ENCODE measurements at regions not wholly inside any gene's neighbourhood (a gene's known extent, or its start where the extent isn't known, plus 50 kb on each side); places are given as distances from the start of the nearest gene placed in this dataset.

- H3K4me3 ChIP-seq = no peak overlapping the region
- no peak for TF ChIP-seq CTCF (IDR thresholded peaks at IDR 0.05; ENCODE audit: borderline replicate concordance)
- no peak for DNase-seq
- no peaks in the 10 kb centered on the region for H3K27me3 ChIP-seq (ENCODE audit: low read depth)
- intact Hi-C loops (cut with micrococcal nuclease) = no loop called here
- no peaks in the 10 kb centered on the region for H3K9me3 ChIP-seq (replicated peaks)
- peaks cover 28% of the 10 kb centered on the region for H3K4me1 ChIP-seq
- H3K27ac ChIP-seq (replicated peaks) = no peak overlapping the region
- no peaks in the 10 kb centered on the region for H3K36me3 ChIP-seq
Measured at GRCh38 chr11:92771701-92772100, 197.8 kb upstream of the MTNR1B start.

GRCh38 chr11:92775003-92775676 lies 194.3 kb upstream of the MTNR1B start:
- TF ChIP-seq CTCF (IDR thresholded peaks at IDR 0.05; ENCODE audit: borderline replicate concordance) = no peak

GRCh38 chr11:92776676-92777075 lies 192.8 kb upstream of the MTNR1B start:
- DNase-seq = peak; percentile 16
- Histone ChIP-seq H3K27ac (replicated peaks) (no peak overlapping the region), H3K27me3 (ENCODE audit: low read depth) (peaks cover 22% of the 10 kb centered on the region), H3K36me3 (no peaks in the 10 kb centered on the region), H3K4me1 (peaks cover 9% of the 10 kb centered on the region), H3K9me3 (replicated peaks) (no peaks in the 10 kb centered on the region), H3K4me3 (no peak overlapping the region)
- no peak for TF ChIP-seq CTCF (IDR thresholded peaks at IDR 0.05; ENCODE audit: borderline replicate concordance)
- intact Hi-C loops (cut with micrococcal nuclease) = no loop called here

More at GRCh38 chr11:92775003-92775676, 194.3 kb upstream of the MTNR1B start:
- Histone ChIP-seq H3K27me3 (ENCODE audit: low read depth) (peaks cover 13% of the 10 kb centered on the region), H3K36me3 (no peaks in the 10 kb centered on the region), H3K27ac (replicated peaks) (no peak overlapping the region), H3K4me1 (peaks cover 18% of the 10 kb centered on the region), H3K4me3 (no peak overlapping the region), H3K9me3 (replicated peaks) (no peaks in the 10 kb centered on the region)
- no peak for DNase-seq
- intact Hi-C loops (cut with micrococcal nuclease) = no loop called here

- intact Hi-C loops (cut with micrococcal nuclease) = no loop called here
- no peaks in the 10 kb centered on the region for H3K9me3 ChIP-seq (replicated peaks)
- H3K4me1 ChIP-seq = peaks cover 9% of the 10 kb centered on the region
- no peaks in the 10 kb centered on the region for H3K36me3 ChIP-seq
- no peak for TF ChIP-seq CTCF (IDR thresholded peaks at IDR 0.05; ENCODE audit: borderline replicate concordance)
- DNase-seq = no peak
- H3K4me3 ChIP-seq = no peak overlapping the region
- peaks cover 22% of the 10 kb centered on the region for H3K27me3 ChIP-seq (ENCODE audit: low read depth)
- no peak overlapping the region for H3K27ac ChIP-seq (replicated peaks)
Measured at GRCh38 chr11:92779746-92780145, 189.7 kb upstream of the MTNR1B start.

GRCh38 chr11:92781151-92781550 lies 188.3 kb upstream of the MTNR1B start:
- intact Hi-C loops (cut with micrococcal nuclease) = no loop called here
- Histone ChIP-seq H3K27ac (replicated peaks) (no peak overlapping the region), H3K9me3 (replicated peaks) (no peaks in the 10 kb centered on the region), H3K4me1 (peaks cover 9% of the 10 kb centered on the region), H3K4me3 (no peak overlapping the region), H3K36me3 (no peaks in the 10 kb centered on the region), H3K27me3 (ENCODE audit: low read depth) (peaks cover 26% of the 10 kb centered on the region)
- DNase-seq = no peak
- TF ChIP-seq CTCF (IDR thresholded peaks at IDR 0.05; ENCODE audit: borderline replicate concordance) = no peak

Data from left ventricle myocardium inferior (tissue), 1 donor.